ENCODE measurements at regions not wholly inside any gene's neighbourhood (a gene's known extent, or its start where the extent isn't known, plus 50 kb on each side); places are given as distances from the start of the nearest gene placed in this dataset.
"Not testable (repeated sequence)": the region's sequence is repeated elsewhere in the genome, so short reads cannot be mapped to it uniquely, and the experiment has no call there.

GRCh38 chr18:56443166-56443907 is 195.1 kb downstream of the TXNL1 start:
- no peak for DNase-seq (ENCODE audit: low spot score)

GRCh38 chr18:56438480-56438879 is 199.9 kb downstream of the TXNL1 start:
- not testable (repeated sequence) for DNase-seq (ENCODE audit: low spot score)

GRCh38 chr18:56436651-56437050 is 201.7 kb downstream of the TXNL1 start:
- no peak for DNase-seq (ENCODE audit: low spot score)

GRCh38 chr18:56433919-56434318 is 204.5 kb downstream of the TXNL1 start:
- no peak for DNase-seq (ENCODE audit: low spot score)

DNA sequence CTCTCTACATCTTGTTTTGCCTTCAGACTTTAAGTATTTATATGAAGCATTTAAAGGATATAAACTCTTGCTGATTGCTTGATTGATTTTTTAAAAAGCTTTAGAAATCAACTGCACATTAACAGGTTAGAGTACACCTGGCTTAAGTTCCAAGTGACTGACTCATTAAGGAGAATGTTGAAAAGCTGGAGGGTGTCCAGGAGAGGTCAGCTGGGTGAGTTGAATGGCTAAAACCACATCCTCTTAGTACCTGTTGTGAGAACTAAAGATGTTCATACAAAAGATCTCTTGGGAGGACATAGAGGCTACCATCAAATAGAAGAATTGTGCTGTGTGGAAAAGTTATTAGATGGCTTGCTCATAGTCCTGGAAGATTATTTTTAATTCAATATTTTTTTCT is 206.8 kb downstream of the TXNL1 start:
- DNase-seq (ENCODE audit: low spot score) = no peak

DNA sequence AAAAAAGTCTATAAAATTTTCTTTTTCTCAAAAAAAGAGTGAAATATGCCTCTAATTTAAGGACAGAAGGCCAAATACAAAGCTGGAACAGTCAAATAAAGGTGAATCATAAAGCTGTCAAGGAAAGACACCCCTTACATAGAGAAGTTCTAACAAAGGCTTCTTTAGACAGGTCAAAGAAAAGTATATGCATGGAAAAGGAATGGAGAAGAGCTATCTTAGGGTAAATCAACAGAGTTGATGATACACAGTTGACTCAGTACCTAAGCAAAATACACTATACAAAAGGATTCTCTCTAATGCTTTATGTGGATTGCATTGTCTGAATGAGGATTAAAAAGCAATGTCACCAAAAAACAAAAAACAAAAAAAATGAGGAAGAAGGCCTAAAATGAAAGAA is 214.8 kb downstream of the TXNL1 start:
- no peak for DNase-seq (ENCODE audit: low spot score)

GRCh38 chr18:56421647-56422046 is 216.7 kb downstream of the TXNL1 start:
- no peak for DNase-seq (ENCODE audit: low spot score)

- DNase-seq (ENCODE audit: low spot score) = not testable (repeated sequence)
These were observed 217.5 kb downstream of the TXNL1 start for GRCh38 chr18:56420868-56421267.

GRCh38 chr18:56414357-56414756 is 224.0 kb downstream of the TXNL1 start:
- no peak for DNase-seq (ENCODE audit: low spot score)

- DNase-seq (ENCODE audit: low spot score) = no peak
These were observed 224.5 kb downstream of the TXNL1 start for GRCh38 chr18:56413862-56414261.

DNA sequence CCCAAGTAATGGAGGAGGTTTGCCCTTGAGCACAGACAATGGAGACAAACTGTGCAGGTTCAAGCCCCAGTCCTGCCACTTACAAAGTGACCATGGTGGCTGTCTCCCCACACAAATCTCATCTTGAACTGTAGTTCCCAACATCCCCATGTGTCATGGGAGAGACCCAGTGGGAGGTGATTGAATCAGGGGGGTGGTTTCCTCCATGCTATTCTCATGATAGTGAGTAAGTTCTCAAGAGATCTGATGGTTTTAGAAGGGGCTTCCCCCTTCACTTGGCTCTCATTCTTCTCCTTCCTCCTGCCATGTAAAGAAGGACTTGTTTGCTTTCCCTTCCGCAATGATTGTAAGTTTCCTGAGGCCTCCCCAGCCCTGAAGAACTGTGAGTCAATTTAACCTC is 225.4 kb downstream of the TXNL1 start:
- no peak for DNase-seq (ENCODE audit: low spot score)

DNA sequence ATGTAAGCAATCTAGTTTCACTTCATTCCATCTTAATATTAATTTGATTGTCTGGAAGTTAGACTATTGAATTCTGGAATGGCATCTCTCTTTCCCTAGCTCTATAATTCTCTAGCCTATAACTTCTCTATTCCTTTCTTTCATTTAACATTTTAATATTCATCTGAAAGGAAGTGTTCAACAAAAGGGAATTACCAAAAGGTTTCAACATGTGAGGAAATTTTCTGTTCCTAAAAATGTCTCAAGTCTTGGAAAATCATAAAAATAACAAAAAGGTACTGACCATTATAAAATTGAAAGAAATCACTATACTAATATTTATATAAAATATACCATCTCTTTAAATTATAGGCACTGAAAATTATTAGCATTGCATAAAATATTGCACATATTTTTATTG is 228.7 kb downstream of the TXNL1 start:
- DNase-seq (ENCODE audit: low spot score) = no peak

DNA sequence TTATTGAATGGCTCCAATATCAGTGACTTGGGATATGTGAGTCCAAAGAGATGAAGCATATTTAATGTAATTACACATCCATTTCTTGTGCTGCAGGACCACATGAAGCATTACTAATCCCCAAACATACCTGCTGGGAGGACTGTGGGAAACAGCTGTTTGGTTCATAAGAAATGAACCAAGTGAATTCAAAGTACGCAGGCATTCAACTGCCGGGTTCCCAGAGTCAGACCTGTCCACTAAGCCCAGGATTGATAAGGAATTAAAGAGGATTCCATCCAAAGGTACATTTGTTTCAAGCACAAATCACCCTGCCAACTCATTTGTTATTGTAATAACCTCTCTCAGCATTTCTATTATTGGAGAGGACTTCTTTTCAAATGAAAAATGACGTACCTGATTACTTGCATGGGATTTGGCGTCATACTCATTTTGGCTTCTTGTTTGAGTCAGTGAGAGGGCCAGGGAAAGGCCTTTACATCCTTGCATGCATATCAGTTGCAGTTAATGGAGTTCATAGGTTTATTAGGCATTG is 230.7 kb downstream of the TXNL1 start:
- no peak for DNase-seq (ENCODE audit: low spot score)

- DNase-seq (ENCODE audit: low spot score) = no peak
These were observed 235.4 kb downstream of the TXNL1 start for GRCh38 chr18:56402872-56403516.

GRCh38 chr18:56393870-56394269 is 244.5 kb downstream of the TXNL1 start:
- DNase-seq (ENCODE audit: low spot score) = no peak

GRCh38 chr18:56391931-56392590 is 246.3 kb downstream of the TXNL1 start:
- no peak for DNase-seq (ENCODE audit: low spot score)

DNA sequence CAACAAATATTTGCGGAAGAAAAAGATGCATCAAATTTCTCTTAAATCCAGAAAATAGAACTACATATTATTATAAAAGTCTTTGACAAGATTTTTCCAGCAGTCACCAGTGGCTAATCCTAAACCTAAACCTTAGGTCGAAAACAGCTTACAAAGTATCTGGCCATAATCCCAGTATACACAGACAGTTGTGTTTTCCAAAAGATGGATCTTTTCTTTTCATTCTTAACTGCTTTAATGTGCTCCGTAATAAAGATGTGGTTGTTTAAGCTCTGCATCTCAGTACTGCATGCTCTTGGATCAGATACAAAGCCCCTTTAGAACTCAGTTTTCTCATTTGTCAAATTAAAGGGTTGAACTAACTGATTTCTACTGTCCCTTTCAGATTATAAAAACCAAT is 247.8 kb downstream of the TXNL1 start:
- no peak for DNase-seq (ENCODE audit: low spot score)

DNA sequence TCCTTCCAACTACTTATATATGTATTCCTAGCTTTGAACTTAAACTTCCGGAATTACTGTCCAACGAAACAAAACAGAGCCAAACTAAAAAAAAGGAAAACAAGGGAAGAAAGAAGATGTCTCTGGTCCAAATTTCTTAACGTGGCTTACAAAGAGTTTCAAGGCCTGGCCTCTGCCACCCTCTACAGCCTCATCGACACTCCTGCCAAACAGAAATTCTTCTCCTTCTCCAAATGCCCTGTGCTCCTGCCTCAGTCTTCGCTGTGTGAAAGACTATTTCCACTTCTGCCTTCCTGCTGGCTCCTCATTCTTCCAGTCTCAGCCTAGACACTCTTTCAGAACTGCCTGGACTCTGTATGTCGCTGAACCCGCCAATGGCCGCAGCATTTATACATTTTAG is 249.2 kb downstream of the TXNL1 start:
- no peak for DNase-seq (ENCODE audit: low spot score)

GRCh38 chr18:56388571-56388970 is 249.8 kb downstream of the TXNL1 start:
- no peak for DNase-seq (ENCODE audit: low spot score)

DNA sequence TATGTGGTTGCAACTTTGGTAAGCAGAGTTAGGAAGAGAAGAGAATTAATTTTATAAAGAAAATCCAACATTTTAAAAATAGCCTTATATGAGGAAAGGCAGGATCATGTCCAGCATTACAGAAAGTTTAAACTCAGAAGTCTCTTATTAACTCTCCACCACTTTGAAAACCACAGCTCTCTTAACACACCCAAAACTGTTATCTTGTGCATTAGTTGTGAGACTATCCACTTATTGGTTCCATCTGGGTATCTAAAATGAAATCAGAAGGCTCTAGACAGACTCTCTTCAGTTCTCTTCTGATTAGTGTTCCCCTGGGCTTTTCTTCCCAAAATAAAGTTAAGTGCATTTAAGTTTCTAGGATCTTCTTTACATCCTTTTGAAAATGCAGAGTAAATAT is 251.5 kb downstream of the TXNL1 start:
- DNase-seq (ENCODE audit: low spot score) = no peak

- no peak for DNase-seq (ENCODE audit: low spot score)
These were observed 255.0 kb downstream of the TXNL1 start for GRCh38 chr18:56383349-56383748.

- no peak for DNase-seq (ENCODE audit: low spot score)
These were observed 255.9 kb downstream of the TXNL1 start for GRCh38 chr18:56382541-56382940.

DNA sequence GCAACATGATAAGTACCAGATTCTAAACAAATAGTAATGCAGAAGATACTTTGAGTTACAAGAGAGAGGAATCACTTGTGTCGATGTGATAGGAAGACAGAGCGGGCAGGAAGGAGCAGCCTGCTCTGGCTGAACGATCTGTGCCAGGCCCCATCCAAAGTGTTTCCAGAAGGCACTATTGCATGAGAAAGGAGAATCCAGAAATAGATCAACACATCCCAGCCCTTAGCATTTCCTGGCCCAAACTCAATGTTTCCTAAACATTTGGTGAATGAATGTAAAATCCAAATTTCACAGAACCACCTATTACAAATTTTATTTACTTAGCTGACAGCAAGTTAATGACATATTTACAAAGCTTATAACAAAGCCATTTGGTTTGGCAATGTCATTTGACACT is 257.2 kb downstream of the TXNL1 start:
- DNase-seq (ENCODE audit: low spot score) = no peak
